ENCODE measurements at regions not wholly inside any gene's neighbourhood (a gene's known extent, or its start where the extent isn't known, plus 50 kb on each side); places are given as distances from the start of the nearest gene placed in this dataset.
"Not testable (repeated sequence)": the region's sequence is repeated elsewhere in the genome, so short reads cannot be mapped to it uniquely, and the experiment has no call there.

- H3K36me3 ChIP-seq = no peaks in the 10 kb centered on the region
- no peaks in the 10 kb centered on the region for H3K4me1 ChIP-seq
- no peak overlapping the region for H3K4me3 ChIP-seq (replicated peaks in 1 of 3)
- H3K27ac ChIP-seq = no peak overlapping the region
- 63 to 66% methylated on average over 5 of the region's 5 CpGs for WGBS, 2 donors
- H3K9me3 ChIP-seq = no peaks in the 10 kb centered on the region
- H3K27me3 ChIP-seq = no peaks in the 10 kb centered on the region
- intact Hi-C loops (cut with DNase I) = no loop called here
- DNase-seq = no peak
- TF ChIP-seq CTCF (IDR thresholded peaks at IDR 0.05) = no peak
- TF ChIP-seq POLR2A (IDR thresholded peaks at IDR 0.05) = no peak
These were observed 141.8 kb downstream of the LAT start for GRCh38 chr16:29126616-29127015.

GRCh38 chr16:29126057-29126494 lies 141.2 kb downstream of the LAT start:
- Histone ChIP-seq H3K27me3 (no peaks in the 10 kb centered on the region), H3K4me1 (no peaks in the 10 kb centered on the region), H3K9me3 (no peaks in the 10 kb centered on the region), H3K4me3 (replicated peaks in 1 of 3) (no peak overlapping the region), H3K27ac (no peak overlapping the region), H3K36me3 (no peaks in the 10 kb centered on the region)
- no peak for TF ChIP-seq POLR2A (IDR thresholded peaks at IDR 0.05)
- no peak for TF ChIP-seq CTCF (IDR thresholded peaks at IDR 0.05)
- no peak for DNase-seq
- WGBS, 2 donors = 85 to 90% methylated on average over 14 to 15 of the region's 15 CpGs
- intact Hi-C loops (cut with DNase I) = no loop called here

GRCh38 chr16:29124828-29125227 lies 140.0 kb downstream of the LAT start:
- Histone ChIP-seq H3K27ac (no peak overlapping the region), H3K36me3 (no peaks in the 10 kb centered on the region), H3K27me3 (no peaks in the 10 kb centered on the region), H3K4me1 (no peaks in the 10 kb centered on the region), H3K4me3 (replicated peaks in 1 of 3) (no peak overlapping the region), H3K9me3 (no peaks in the 10 kb centered on the region)
- TF ChIP-seq POLR2A (IDR thresholded peaks at IDR 0.05) (no peak), CTCF (IDR thresholded peaks at IDR 0.05) (no peak)
- WGBS, 2 donors = 88 to 91% methylated on average over 8 of the region's 8 CpGs
- intact Hi-C loops (cut with DNase I) = no loop called here
- no peak for DNase-seq

- DNase-seq; intact Hi-C loops (cut with DNase I); H3K9me3 ChIP-seq; H3K27me3 ChIP-seq; H3K4me3 ChIP-seq (replicated peaks in 1 of 3); H3K36me3 ChIP-seq; H3K27ac ChIP-seq; H3K4me1 ChIP-seq: not testable (repeated sequence)
- 92 to 95% methylated on average over 7 of the region's 7 CpGs for WGBS, 2 donors
These were observed 139.3 kb downstream of the LAT start for GRCh38 chr16:29124162-29124561.

- intact Hi-C loops (cut with DNase I) = not testable (repeated sequence)
These were observed 135.8 kb downstream of the LAT start for GRCh38 chr16:29120680-29121079.

DNA sequence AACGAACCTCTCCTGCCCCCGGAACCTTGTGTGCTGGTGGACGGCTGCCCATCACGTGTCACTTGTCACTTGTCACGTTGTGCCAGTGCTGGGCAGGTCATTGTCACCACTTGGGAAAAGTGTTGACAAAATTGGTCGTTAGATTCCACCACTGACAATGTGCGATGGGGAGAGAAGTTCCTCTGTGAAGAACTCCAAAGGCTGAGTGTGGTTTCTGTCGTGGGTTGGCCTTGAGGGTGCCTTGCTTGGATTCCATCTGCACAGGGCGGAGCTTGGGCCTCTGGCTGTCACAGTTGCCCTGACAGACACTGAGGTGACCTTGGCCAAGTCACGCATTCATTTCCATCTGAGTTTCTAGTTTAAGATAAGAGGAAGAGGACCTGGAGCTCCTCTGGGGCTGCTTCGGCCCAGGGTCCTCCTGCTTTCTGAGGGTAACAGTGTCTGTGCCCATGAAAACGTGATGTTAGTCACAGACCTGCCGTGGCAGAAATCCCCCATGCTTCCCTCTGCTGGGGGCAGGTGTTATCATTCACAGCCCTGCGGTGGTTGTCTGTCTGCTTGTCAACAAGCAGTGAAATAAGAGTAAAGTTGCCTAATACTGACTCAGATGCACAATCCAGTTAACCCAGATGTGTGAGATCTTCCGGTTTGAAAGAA lies 133.6 kb downstream of the LAT start:
- H3K9me3 ChIP-seq; H3K36me3 ChIP-seq; H3K4me3 ChIP-seq (replicated peaks in 1 of 3); H3K27ac ChIP-seq; H3K27me3 ChIP-seq; DNase-seq; intact Hi-C loops (cut with DNase I): not testable (repeated sequence)
- peaks cover 3 to 12% of the 10 kb centered on the region in 2 donors for H3K4me1 ChIP-seq
- WGBS, 2 donors = 75 to 78% methylated on average over 14 to 15 of the region's 15 CpGs

More at GRCh38 chr16:29120680-29121079, 135.8 kb downstream of the LAT start:
- not testable (repeated sequence) for H3K27ac ChIP-seq; H3K27me3 ChIP-seq; H3K9me3 ChIP-seq; H3K4me3 ChIP-seq (replicated peaks in 1 of 3); H3K36me3 ChIP-seq; H3K4me1 ChIP-seq; DNase-seq
- WGBS, 2 donors = 73 to 80% methylated on average over 3 to 8 of the region's 11 CpGs

Data from thyroid gland (tissue), 4 donors.